GM21576 (cell line): ENCODE measurements at regions not wholly inside any gene's neighbourhood (a gene's known extent, or its start where the extent isn't known, plus 50 kb on each side); places are given as distances from the start of the nearest gene placed in this dataset.
"Not testable (repeated sequence)": the region's sequence is repeated elsewhere in the genome, so short reads cannot be mapped to it uniquely, and the experiment has no call there.

ENCODE experiments used
- ATAC-seq: cut with Tn5 transposase; IDR thresholded peaks from one replicate; pipeline ENCODE4 v1.9.1; 2021; ENCODE audit warnings: mild to moderate bottlenecking, moderate library complexity; ENCODE audit not compliant: unreplicated experiment

DNA sequence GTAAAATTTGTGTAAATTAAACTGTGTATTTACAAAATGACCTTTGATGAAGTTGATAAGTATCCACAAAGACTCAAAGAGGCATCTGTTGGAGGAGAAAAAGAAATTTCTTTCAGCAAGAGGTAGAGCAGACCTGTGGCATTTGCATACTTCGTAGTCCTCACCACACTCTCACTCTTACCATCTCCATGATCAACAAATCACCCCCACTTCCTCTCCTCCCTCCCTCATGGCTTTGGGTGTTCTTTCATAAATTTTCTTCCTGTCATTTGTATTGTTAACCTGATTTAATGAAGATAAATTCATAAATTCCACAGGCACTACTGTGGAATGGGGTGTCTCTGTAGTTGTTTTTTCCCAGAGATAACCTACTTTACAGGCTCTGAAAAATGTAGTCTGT lies 366.5 kb downstream of the ZNF674 start:
- no peak for ATAC-seq

DNA sequence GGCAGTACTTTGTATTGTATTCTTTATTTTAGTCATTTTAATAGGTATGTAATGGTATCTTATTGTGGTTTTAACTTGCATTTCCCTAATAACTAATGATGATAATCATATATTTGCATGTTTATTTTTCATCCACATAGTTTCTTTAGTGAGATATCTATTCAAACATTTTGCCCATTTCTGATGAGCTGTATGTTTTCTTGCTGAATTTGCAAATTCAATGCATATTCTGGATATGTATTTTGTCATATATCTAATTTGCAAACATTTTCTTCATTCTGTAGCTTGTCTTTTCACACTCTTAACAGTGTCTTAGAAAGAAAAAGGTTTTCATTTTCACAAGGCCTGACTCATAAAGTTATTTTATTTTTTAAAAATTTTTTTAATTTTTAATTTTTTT lies 372.1 kb downstream of the ZNF674 start:
- no peak for ATAC-seq

DNA sequence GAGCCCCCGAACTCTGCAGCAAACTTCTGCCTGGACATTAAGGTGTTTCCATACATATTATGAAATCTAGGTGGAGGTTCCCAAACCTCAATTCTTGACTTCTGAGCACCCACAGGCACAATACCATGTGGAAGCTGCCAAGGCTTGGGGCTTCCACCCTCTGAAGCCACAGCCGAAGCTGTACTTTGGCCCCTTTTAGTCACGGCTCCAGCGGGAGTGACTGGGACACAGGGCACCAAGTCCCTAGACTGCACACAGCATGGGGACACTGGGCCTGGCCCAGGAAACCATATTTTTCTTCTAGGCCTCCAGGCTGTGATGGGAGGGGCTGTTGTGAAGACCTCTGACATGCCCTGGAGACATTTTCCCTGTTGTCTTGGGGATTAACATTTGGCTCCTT lies 373.8 kb downstream of the ZNF674 start:
- not testable (repeated sequence) for ATAC-seq

DNA sequence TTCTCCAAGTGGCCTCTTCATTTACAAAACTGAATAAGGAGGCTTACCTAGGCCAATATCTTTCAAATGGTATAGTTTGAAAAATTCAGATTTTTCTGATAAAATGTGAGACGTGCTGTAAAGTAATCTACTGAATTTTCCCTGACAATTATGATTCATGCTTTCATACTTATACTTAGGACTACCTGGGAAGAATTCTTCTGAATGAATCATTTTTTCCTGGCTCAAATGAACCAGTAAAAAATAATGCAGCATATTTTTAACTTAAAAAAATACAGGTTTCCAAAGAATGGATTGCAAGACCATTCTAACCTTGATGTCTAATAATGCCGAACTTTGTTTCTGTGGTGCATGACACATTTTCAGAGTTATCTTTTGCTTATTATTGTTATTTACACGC lies 375.4 kb downstream of the ZNF674 start:
- no peak for ATAC-seq

DNA sequence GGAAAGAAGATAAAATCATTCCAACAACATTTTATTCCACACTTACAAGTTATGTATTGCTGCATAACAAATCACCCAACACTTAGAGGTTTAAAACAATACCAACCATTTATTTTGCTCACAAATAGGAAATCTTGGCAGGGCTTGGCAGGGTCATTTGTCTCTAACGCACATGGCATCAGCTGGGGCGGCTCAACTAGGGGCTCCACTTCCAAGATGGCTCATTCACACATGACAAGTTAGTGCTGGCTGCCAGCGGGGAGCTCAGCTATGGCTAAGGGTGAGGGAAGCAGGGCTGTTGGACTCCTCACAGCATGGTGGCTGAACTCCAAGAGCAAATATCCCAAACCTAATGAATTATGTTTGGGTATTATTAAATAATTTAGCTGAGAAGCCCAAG lies 377.0 kb downstream of the ZNF674 start:
- ATAC-seq, result no peak

DNA sequence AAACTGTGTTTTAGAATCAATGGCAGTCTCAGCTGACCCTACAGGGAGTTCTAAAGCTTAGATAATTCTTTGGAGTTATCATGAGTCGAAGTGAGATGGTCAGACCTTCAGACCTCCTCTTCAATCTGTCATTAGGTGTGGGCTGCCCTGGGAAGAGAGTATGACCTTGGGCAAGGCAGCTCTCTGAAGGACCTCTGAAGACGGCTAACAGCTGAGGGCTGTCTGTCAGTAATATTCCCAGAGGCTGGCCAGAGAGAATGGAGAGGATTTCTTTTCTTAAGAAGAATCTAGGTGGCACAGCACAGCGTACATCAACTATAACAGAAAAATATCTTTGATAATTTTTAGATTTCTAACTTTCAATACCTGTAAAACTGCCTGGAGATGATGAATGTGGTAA lies 379.4 kb downstream of the ZNF674 start:
- ATAC-seq, result no peak

DNA sequence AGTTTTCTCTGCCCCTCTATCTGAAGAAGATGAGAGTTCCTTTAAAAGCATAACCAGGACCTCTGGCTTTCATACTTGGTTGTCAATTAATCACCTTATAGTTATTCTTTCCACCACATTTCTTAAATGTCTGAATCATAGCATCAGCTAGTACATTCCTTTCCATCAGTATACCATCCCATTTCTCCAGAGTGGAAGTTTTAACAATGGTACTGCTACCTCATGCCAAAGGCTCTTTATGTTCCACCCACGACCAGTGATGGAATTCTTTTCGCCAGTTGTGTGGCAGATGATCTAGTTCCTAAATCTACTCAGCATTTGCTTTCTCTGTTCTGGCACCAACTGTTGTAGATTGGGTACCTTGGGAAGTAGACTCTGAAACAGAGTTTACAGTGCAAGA lies 379.8 kb downstream of the ZNF674 start:
- ATAC-seq, result no peak

DNA sequence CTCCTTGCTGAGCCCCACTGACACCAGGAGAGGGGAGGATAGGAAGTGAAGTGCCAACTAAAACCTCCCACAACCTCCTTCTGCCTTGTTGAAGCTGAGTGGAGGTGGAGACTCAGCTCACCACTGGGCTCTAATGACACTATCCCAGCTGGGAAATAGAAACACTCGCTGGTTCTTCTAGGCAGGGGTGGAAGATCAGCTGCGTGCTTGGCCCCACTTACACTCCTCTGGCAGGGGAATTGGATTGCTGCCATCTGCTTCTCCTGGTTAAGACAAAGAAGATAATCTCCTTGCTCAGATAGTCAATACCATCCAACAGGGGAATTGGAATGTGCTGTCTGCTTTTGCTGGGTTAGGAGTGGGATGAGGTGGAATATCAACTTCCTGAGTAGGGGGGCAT lies 392.5 kb downstream of the ZNF674 start:
- no peak for ATAC-seq

DNA sequence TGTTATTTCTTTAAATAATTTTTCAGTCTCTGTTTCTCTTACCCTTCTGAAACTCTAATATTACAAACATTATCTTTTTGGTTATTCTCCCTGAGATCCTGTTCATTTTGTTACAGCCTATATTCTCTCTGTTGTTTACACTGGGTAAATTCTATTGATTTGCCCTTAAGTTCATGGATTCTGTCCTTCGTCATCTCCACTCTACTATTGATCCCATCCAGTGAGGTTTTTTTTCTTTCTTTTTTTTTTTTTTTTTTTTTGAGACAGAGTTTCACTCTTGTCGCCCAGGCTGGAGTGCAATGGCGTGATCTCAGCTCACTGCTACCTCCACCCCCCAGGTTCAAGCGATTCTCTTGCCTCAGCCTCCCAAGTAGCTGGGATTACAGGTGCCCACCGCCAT lies 393.9 kb downstream of the ZNF674 start:
- ATAC-seq, result not testable (repeated sequence)

DNA sequence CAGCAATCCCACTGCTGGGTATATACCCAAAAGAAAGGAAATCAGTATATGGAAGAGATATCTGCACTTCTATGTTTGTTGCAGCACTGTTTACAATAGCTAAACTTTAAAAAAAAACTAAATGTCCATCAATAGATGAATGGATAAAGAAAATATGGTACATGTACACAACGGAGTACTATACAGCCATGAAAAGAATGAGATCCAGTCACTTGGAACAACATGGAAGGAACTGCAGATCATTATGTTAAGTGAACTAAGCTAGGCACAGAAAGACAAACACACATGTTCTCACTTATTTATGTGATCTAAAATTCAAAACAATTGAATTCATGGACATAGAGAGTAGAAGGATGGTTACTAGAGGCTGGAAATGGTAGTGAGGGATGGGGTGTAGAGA lies 400.7 kb downstream of the ZNF674 start:
- ATAC-seq, result no peak

DNA sequence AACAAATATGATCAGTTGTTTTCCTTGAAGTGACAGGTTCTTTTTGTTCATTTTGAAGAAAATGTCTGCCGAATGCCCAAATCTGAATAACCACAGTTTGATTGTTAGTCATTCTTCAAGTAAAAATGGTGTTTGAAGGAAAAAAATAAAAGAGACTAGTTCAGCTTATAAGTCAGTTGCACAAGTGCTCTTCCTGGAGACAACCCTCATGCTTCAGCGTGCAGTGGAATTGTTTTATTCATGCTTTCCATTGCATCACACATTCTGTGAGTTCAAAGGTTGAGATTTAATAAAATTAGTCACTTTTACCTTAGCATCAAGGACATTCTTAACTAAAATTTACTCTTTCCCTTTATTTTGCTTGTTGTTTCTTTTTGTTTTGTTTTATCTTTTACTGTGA lies 404.9 kb downstream of the ZNF674 start:
- no peak for ATAC-seq

DNA sequence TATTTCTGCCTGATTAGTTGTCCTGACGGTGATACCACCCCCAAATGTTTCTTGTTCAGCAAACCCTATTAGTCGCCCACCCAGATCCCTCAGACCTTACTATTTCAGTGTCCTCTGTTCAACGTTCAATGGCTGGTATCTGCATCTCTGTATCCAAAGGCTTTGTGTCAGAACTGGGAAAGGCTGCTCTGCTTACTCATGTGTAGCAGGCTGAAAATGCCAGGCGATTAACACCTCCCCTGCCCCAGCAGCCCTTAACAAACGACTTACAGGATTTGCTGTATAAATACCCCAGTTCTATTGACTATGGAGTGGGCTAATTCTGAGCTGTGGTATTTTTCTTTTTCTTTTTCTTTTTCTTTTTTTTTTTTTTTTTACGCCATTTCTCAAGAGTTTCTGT lies 415.0 kb downstream of the ZNF674 start:
- no peak for ATAC-seq

DNA sequence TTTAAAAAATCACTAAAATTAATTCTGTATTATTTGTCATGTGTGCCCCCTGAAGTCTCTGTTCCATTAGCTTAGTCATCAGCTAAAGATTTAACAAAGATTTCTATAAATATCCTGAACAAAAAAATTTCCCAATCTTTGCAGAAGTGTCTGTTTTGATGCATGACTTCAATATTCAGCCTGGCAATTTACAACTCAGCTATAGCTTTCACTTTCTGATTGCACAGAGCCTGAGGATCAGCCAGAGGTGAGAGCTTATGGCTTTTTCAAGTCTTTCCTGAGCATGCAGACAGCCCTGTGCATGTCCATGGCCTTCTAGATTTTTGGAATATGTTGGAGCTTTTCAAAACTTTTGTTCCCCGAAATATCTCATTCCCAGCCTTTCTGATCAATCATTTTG lies 420.1 kb downstream of the ZNF674 start:
- ATAC-seq, result no peak

DNA sequence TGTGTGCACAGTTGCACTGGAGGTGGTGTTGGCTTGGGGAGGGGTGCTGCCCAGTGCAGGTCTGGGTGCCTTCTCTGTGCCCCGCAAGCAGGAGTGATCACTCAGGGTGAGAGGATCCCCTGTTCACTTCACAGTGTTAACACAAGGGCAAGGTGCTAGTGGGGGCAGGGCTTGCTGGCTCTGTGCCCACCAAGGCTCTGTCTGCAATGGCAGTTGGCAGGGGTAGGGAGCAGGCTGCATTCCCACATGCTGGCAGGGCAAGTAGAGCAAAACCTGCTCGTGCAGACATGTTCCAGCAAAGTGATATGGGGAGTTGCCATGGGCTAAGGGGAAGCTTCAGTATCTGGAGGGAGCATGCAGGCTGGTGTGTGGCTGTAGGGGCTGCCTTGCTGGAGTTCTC lies 428.0 kb downstream of the ZNF674 start:
- no peak for ATAC-seq

DNA sequence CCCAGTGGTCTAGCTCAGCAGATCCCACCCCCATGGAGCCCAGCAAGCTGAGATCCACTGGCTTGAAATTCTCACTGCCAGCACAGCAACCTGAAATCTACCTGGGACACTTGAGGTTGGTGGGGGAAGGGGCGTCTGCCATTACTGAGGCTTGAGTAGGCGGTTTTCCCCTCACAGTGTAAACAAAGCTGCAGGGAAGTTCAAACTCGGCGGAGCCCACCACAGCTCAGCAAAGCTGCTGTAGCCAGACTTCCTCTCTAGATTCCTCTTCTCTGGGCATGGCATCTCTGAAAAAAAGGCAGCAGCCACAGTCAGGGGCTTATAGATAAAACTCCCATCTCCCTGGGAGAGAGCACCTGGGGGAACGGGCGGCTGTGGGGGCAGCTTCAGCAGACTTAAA lies 457.9 kb downstream of the ZNF674 start:
- ATAC-seq, result not testable (repeated sequence)

DNA sequence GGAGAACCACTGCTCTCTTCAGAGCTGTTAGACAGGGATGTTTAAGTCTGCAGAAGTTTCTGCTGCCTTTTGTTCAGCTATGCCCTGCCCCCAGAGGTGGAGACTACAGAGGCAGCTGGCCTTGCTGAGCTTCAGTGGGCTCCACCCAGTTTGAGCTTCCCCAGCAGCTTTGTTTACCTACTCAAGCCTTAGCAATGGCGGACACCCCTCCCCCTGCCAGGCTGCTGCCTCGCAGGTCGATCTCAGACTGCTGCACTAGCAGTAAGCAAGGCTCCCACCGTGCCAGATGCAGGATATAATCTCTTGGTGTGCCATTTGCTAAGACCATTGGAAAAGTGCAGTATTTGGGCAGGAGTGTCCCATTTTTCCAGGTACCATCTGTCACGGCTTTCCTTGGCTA lies 465.1 kb downstream of the ZNF674 start:
- not testable (repeated sequence) for ATAC-seq

DNA sequence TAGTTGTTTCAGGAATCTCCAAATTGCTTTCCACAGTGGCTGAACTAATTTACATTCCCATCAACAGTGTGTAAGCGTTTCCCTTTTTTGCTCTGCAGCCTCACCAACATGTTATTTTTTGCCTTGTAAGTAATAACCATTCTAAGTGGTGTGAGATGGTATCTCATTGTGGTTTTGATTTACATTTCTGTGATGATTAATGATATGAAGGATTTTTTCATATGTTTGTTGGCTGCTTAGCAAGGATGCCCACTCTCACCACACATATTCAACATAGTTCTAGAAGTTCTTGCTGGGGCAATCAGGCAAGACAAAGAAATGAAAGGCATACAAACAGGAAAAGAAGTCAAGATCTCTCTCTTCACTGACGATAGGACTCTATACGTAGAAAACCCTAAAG lies 472.4 kb downstream of the ZNF674 start:
- ATAC-seq, result no peak

DNA sequence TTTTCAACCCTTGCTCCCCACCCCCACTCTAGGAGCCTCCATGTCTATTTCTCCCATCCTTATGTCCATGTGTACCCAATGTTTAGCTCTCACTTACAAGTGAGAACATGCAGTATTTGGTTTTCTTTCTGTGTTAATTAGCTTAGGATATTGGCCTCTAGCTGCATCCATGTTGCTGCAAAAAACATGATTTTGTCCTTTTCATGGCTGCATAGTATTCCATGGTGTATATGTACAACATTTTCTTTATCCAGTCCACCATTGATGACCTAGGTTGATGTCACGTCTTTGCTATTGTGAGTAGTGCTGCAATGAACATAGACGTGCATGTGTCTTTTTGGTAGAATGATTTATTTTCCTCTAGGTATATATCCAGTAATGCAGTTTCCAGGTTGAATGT lies 472.8 kb downstream of the ZNF674 start:
- ATAC-seq, result no peak

DNA sequence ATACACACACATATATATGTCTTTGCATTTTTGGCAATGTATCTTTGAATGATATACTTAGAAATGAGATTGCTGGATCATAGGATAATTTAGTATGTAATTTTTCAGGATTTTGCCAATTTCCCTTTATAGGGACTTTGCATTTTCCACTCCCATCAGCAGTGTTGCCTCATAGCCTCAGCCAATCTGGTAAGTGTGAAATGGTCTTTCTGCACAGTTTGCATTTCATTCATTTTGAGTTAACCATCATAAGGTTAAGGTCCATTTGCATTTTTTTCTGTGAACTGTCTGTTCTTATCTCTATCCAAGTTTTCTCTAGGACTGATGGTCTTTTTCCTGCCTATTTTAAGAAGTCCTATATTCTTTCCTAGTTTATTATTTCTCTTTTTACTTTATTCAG lies 474.8 kb downstream of the ZNF674 start:
- no peak for ATAC-seq

DNA sequence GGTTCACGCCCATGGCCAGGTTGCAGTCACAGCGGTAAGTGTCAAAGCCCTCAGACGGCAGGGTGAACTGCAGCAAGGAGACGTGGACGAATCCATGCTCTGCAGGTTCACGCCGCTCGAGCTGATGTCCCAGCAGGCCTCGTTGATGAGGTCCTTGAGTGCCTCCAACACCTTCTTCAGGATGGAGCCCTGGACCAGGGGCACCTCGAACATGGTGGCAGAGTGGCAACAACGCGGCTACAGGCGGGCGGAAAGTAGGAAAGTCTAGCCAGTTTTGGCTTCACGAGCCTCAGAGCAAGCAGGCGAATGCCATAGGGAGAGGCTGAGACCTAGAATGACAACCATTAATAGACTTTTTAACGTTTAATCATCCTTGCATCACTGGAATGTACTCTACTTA lies 485.9 kb downstream of the ZNF674 start:
- ATAC-seq, result no peak

DNA sequence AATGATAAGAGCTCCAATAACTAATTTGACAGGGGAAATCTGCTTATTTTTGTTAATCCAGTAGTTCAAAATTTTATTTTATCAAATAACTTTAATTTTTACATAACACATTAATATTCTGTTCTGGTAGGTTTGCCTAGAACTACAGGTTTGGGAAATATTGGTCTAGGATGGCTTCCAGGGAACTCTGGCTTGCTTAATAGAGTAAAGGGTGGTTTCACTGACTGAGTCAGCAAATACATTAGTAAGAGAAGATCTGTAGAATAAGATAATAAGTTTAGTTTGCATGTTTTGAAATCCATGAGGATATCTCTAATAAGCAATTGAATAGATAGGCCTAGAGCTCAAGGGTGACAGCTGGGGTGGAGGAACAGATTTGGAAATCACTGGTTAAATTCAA lies 500.7 kb downstream of the ZNF674 start:
- no peak for ATAC-seq

DNA sequence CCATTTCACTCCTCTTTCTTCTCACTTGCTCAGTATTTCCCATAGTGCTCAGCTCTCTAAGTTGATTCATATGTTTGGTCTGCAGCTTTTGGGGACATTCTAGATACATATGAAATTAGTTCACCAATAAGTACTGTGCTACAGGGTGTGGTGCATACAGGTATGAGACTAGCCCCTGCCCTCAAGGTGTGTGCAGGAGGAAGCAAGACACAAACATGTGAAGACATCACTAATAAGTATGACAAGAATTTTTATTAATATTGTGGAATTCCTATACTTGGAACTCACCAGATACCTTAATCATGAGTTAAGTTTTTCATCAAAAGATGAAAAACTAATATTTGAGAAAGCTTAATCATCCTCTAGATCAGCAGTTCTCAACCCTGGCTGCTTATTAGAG lies 505.2 kb downstream of the ZNF674 start:
- no peak for ATAC-seq

DNA sequence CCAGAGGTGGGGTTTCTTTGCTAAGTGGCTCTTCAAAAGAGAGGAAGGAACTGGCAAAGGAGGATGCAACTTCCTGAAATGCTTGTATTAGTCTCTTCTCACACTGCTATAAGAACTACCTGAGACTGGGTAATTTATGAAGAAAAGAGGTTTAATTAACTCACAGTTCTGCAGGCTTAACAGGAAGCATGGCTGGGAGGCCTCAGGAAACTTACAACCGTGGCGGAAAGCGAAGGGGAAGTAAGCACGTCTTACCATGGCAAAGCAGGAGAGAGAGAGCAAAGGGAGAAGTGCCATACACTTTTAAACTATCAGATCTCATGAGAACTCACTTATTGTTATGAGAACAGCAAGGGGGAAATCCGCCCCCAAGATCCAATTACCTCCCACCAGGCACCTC lies 505.7 kb downstream of the ZNF674 start:
- ATAC-seq, result no peak

DNA sequence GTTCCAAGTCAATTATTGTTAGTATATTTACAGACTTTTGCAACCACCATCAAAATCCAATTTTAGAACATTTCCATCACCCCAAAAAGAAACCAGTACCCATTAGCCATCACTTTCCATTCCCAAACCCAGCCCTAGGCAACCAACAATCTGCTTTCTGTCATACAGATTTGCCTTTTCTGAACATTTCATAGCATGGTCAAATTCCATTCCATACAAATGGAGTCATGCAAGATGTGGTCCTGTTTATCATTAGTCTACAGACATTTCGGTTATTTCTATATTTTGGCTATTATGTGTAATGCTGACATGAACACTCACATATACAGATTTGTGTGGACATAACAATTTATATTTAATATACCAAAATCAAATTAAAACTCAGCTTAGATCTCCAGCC lies 508.7 kb downstream of the ZNF674 start:
- ATAC-seq, result no peak
